GM03348 (cell line): ENCODE measurements at regions not wholly inside any gene's neighbourhood (a gene's known extent, or its start where the extent isn't known, plus 50 kb on each side); places are given as distances from the start of the nearest gene placed in this dataset.

Source experiments
- DNase-seq: peaks from one replicate; pipeline ENCODE4 v3.0.0; 2012; ENCODE audit warnings: low spot score

GRCh38 chr20:4559106-4559505 is 127.2 kb upstream of the PRNP start:
- DNase-seq = no peak

GRCh38 chr20:4556781-4557180 is 129.5 kb upstream of the PRNP start:
- no peak for DNase-seq

DNA sequence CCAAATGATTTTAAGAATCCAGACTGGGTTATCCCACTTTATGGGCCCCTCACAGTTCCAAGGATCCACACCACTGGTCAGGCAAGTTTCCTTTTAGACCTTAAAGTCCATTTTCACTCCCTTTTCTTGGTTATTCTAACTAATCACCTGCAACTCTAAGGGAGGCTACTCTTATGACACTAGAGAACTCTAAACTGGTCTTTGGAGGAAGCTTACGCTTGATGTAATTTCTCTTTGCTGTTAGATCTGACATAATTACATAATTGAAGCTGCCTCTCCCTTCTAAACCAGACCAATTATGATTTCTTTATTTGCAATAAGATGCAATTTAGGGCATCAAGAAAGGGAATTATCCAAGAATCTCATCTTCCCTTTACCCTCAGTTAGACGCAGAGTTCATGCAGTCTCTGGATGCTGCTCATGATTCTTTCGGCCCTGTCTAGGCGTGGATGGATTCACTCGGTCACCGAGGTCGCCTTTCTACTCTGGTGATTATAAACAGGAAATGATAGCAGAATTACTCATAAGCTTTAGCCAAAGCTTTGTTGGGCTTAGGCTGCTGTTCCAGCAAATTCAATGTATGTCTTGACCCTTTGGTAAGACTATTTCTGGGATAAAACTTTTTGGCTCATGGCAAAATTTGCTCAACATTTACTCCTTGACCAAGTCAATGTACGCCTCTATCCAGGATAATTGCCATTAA is 130.9 kb upstream of the PRNP start:
- DNase-seq = peak; percentile 16

DNA sequence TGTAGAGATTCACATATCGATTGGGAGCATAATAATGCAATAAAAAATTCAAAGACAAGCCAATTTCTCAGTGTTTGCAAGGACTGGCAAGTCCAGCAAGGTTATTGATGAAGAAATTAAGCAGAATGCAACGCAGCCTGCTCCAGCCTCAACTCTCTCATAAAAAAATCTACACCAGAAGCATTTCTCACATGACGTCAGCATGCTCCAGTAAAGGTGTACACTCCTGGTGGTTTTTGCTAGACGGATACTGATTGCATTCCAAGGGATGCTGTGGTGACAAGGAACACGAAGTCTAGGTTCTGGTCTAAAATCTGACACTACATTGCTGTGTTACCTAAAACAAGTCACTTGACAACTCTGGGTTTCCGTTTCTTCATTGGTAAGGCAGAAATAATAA is 131.9 kb upstream of the PRNP start:
- DNase-seq = no peak

DNA sequence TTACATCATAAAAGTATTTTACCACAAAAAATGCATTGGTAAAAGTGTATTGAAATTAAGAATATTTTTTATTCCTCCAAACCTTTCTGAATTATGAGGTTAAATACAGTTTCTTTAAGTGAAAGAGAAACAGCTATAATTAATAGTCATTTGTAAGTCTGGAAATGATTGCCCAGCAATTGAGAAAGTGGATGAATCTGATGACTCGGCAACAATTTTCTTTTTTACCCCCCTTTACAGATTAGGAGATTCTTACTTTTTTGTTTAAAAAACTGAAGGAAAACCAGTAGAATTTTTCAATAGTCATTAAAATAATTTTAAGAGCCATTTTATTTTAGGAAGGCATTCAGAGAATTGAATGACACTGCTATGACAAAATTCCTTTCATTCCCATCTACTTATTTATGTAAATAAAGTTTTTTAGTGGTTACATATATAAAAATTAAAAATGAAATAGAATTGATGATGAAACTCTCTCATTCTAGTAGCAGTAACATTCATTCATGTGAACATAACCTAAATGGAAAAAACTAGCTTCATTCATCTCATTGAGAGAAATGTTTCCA is 134.1 kb upstream of the PRNP start:
- DNase-seq = no peak

DNA sequence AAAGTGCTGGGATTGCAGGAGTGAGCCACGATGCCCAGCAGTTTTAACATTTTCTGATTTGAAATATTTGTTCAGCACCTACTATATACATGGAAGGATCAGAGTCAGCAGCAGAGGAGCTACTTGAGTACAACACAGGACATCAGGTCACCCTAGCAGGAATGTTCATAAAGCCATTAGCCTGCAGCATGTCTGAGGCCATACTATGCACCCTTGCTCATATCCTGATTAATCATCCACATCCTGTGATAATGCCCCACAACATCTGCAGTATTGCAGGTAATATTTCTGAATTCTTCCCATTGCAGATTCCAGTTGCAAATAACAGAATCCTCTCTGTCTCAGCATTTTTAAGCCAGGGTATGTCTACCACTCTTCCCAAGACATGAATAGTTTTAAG is 135.5 kb upstream of the PRNP start:
- no peak for DNase-seq

DNA sequence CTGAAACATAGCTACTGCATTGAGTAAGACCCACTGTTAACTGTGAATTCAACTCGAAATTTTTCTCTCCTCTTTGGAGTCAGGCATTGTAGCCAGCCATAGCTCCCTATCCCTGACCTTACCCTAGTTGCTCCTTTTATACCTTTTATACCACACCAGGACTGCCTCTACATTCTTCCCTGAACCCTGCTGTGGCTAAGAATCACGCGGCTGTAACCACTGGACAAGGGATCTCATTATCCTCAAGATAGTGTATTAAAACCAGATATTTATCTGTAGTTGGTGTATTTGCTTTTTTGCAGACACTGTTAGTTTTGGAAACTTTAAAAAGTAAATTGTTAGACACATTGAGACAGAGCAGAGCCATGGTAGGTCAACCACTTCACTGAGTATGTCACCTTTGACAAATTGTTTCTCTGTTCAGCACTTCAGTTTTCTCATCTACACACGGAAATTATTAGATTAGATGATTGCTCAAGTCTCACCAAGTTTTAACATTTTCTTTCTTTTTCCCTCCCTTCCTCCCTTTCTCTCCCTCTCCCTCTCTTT is 136.5 kb upstream of the PRNP start:
- DNase-seq = no peak

DNA sequence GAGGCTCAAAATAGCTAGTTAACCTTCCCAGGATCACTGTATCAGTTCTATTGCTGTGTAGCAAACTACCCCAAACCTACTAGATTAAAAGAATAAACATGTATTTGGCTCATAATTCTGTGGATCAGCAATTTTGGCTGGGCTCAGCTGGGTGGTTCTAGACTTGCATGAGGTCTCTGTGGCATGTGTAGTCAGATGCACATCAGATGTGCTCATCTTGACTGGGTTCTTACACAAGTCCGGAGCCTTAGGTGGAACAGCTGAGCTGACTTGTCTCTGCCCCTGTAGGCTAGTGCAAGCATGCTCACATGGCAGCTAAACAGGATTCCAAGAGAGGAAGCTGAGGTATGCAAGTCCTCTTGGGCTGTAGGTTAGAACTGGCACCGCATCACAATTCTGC is 137.7 kb upstream of the PRNP start:
- no peak for DNase-seq

- DNase-seq = peak; percentile 74
These were observed 139.5 kb upstream of the PRNP start for GRCh38 chr20:4546786-4547185.

GRCh38 chr20:4546342-4546741 is 139.9 kb upstream of the PRNP start:
- DNase-seq = no peak

DNA sequence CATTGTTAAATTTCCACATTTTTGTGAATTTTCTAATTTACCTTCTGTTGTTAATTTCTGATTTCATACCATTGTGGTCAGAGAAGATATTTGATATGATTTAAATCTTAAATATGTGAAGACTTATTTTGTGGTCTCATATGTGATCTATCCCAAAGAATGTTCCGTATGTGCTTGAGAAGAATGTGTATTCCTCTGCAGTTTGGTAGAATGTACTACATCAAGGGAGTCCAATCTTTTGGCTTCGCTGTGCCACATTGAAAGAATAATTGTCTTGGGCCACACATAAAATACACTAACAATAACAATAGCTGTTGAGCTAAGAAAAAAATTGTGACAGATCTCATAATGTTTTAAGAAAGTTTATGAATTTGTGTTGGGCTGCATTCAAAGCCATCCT is 140.7 kb upstream of the PRNP start:
- DNase-seq = peak; percentile 8

- no peak for DNase-seq
These were observed 141.5 kb upstream of the PRNP start for GRCh38 chr20:4544765-4545164.

- DNase-seq = no peak
These were observed 144.0 kb upstream of the PRNP start for GRCh38 chr20:4542270-4542669.

DNA sequence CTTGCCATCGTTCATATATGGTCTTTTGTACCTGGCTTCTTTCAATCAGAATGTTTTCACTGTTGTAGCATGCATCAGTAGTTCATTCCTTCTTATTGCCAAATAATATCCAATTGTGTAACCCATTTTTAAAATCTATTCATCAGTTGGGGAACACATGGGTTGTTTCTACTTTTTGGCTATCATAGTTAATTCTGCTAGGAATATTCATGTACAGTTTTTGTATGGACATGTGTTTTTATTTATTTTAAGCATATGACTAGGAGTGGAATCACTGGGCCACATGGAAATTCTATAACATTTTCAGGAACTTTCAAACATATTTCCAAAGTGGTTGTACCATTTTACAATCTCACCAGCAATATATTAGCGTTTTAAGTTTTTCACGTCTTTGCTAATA is 151.9 kb upstream of the PRNP start:
- DNase-seq = no peak

GRCh38 chr20:4533368-4534133 is 152.7 kb upstream of the PRNP start:
- no peak for DNase-seq

DNA sequence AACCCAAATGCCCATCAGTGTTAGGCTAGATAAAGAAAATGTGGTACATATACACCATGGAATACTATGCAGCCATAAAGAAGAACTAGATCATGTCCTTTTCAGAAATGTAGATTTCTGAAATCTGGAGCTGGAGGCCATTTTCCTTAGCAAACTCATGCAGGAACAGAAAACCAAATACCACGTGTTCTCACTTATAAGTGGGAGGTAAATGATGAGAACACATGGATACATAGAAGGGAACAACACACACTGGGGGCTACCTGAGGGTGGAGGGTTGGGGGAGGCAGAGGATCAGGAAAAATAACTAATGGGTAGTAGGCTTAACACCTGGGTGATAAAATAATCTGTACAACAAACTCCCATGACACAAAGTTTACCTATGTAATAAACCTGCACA is 153.5 kb upstream of the PRNP start:
- no peak for DNase-seq

DNA sequence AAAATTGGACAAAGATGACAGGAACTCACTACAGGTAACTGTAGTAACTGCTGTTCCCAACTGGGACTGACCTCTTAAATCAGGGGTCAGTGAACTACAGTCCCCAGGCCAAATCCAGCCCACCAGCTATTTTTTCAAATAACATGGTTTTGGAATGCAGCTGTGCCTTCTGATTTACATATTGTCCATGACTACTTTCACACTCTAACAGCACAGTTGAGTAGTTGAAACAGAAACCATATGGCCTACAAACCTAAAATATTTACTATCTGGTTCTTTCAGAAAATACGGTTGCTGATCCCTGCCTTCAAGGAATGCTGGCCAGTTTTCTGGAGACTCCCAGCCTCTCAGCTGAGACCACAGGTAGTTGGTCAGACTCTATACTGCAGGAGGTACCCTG is 161.5 kb upstream of the PRNP start:
- DNase-seq = no peak

- no peak for DNase-seq
These were observed 161.9 kb upstream of the PRNP start for GRCh38 chr20:4524307-4524706.

DNA sequence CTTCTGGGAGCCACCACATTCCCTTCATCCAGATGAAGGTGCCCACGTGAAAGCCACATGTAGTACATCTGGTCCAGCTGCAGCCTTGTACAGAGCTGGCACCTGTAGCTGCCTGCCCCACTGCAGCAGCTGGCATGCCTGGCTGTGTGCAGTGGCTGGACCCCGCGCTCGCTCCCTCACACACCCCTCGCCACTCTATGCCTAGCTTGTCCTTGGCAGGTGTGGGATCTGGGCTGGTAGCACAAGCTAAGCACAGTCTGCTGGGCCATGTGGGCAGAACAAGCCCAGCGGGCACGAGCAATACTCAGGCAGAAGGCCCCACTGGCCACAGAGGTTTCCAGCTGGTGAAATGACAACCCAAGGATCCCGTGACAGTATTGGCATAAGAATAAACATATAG is 163.9 kb upstream of the PRNP start:
- DNase-seq = no peak

DNA sequence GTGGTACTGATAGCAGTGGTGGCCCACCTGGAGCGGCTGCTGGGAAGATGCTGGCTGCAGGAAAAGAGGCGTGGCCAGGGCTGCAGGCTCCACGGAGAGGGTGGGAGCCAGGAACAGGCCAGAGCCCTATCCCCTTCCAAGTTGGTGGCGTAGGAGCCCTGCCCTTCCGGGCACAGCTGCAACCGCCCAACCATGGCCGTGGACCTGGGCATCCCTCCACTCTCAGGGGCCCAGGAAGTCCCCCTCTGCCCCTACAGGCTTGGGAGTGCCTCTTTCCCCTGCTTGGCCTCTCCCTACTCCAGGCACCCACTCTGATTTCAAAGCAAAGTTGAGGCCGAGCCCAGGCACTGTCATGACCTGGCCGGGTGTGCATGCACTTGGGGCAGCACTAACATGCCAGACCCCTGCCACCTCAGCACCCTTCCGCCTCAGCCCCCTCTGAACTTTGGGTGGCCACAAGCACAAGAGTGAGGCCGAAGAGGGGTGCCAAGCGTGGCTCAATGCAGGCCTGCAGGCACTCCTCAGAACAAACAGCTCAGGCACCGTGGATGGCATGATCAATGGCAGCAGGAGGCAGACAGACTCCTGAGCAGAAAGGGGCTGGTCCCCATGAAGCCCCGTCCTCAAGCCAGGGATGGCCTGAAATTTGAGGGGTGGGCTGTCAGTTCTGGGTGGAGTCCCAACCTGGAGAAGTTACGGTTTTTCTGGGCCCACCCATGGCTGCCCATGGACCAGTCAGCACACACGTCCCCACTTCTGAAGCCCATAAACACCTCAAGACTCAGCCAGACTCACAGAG is 164.9 kb upstream of the PRNP start:
- DNase-seq = no peak

DNA sequence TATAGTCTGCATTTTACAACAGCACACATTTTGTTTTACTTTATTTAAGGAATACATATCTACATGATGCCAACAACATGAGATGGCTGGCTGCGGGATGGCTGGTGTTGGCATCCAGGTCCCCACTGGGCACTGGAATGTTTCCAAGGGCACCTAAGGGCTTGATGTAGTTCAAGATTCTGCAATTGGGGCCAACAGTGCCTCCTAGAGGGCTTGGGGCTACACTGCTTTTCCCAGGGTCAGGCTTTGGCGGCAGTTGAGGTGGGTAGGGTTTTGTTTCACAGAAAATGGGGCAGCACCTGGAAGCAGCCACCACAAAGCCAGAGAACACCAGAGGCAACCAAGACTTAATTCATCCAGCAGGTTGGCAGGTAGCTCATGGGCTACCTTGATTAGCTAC is 166.7 kb upstream of the PRNP start:
- no peak for DNase-seq

DNA sequence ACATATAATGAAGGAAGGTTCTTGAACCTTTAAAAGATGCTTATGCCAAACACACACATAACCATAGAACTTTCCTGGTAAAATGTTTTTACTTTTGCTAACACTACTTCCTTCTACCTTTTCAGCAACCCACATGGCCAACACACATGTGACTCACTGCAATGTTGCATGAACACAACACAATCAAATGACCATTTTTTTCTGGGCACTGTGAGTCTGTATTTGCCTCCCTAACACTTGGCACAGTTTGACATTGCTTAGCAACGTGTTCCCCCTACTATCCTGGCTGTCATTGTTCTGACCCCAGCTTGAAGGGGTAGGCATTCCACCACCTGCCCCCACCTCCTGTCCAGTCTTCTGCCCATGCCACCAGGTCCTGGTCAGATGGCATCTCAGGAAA is 169.4 kb upstream of the PRNP start:
- no peak for DNase-seq
